Ishikawa (cell line): ENCODE measurements at regions not wholly inside any gene's neighbourhood (a gene's known extent, or its start where the extent isn't known, plus 50 kb on each side); places are given as distances from the start of the nearest gene placed in this dataset.

Experiments
- CREB1 ChIP-seq: IDR thresholded peaks from 2 replicates; pipeline ENCODE4 v1.6.1; 2012; ENCODE audit warnings: low read depth
- EGR1 ChIP-seq: IDR thresholded peaks from 2 replicates; pipeline ENCODE4 v1.6.1; 2012
- FOXM1 ChIP-seq: IDR thresholded peaks from 2 replicates; pipeline ENCODE4 v1.6.1; 2012; ENCODE audit warnings: low read depth, borderline replicate concordance
- NFIC ChIP-seq: IDR thresholded peaks from 2 replicates; pipeline ENCODE4 v1.6.1; 2012
- RAD21 ChIP-seq: IDR thresholded peaks from 2 replicates; pipeline ENCODE4 v1.6.1; 2012; ENCODE audit warnings: low read depth
- TAF1 ChIP-seq: IDR thresholded peaks from 2 replicates; pipeline ENCODE4 v1.6.1; 2012; ENCODE audit warnings: low read depth, mild to moderate bottlenecking
- TCF12 ChIP-seq: IDR thresholded peaks from 2 replicates; pipeline ENCODE4 v1.6.1; 2012; ENCODE audit warnings: low read depth
- YY1 ChIP-seq: IDR thresholded peaks from 2 replicates; pipeline ENCODE4 v1.6.1; 2012; ENCODE audit warnings: low read depth
- ZBTB7A ChIP-seq: IDR thresholded peaks from 2 replicates; pipeline ENCODE4 v1.6.1; 2012; ENCODE audit warnings: low read depth
- TF ChIP-seq, protein P1 (sequence below): IDR thresholded peaks from 2 replicates; pipeline ENCODE4 v1.6.1; 2012; ENCODE audit warnings: low read depth, mild to moderate bottlenecking
- TF ChIP-seq, protein P2 (sequence below): IDR thresholded peaks from 2 replicates; pipeline ENCODE4 v1.6.1; 2012

DNA sequence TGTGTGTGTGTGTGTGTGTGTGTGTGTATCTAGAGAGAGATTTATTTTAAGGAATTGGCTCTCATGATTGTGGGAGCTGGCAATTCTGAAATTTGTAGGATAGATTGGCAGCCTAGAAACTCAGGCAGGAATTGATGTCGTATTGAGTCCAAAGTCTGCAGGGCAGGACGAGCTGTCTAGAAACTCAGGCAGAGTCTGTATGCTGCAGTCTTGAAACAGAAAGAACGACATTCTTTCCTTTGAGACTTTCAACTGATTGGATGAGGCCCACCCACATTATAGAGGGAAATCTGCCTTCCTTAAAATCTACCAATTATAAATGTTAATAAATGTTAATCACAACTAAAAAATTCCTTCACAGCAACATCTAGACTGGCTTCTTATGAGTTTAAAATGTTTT is 436.6 kb upstream of the FANCL start:
- TF ChIP-seq CREB1 = no peak
- TF ChIP-seq YY1 = no peak
- no peak for TF ChIP-seq RAD21
- TF ChIP-seq, protein P1, sequence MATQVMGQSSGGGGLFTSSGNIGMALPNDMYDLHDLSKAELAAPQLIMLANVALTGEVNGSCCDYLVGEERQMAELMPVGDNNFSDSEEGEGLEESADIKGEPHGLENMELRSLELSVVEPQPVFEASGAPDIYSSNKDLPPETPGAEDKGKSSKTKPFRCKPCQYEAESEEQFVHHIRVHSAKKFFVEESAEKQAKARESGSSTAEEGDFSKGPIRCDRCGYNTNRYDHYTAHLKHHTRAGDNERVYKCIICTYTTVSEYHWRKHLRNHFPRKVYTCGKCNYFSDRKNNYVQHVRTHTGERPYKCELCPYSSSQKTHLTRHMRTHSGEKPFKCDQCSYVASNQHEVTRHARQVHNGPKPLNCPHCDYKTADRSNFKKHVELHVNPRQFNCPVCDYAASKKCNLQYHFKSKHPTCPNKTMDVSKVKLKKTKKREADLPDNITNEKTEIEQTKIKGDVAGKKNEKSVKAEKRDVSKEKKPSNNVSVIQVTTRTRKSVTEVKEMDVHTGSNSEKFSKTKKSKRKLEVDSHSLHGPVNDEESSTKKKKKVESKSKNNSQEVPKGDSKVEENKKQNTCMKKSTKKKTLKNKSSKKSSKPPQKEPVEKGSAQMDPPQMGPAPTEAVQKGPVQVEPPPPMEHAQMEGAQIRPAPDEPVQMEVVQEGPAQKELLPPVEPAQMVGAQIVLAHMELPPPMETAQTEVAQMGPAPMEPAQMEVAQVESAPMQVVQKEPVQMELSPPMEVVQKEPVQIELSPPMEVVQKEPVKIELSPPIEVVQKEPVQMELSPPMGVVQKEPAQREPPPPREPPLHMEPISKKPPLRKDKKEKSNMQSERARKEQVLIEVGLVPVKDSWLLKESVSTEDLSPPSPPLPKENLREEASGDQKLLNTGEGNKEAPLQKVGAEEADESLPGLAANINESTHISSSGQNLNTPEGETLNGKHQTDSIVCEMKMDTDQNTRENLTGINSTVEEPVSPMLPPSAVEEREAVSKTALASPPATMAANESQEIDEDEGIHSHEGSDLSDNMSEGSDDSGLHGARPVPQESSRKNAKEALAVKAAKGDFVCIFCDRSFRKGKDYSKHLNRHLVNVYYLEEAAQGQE = no peak
- no peak for TF ChIP-seq EGR1
- TF ChIP-seq, protein P2, sequence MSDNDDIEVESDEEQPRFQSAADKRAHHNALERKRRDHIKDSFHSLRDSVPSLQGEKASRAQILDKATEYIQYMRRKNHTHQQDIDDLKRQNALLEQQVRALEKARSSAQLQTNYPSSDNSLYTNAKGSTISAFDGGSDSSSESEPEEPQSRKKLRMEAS = no peak
- no peak for TF ChIP-seq FOXM1
- TF ChIP-seq NFIC = no peak
- TF ChIP-seq TCF12 = no peak
- TF ChIP-seq ZBTB7A = no peak
- TF ChIP-seq TAF1 = no peak
